SIG-M5 (cell line): ENCODE measurements at regions not wholly inside any gene's neighbourhood (a gene's known extent, or its start where the extent isn't known, plus 50 kb on each side); places are given as distances from the start of the nearest gene placed in this dataset.

Source experiments
- DNase-seq: peaks from one replicate; lab custom pipeline; 2025; lab: John Stamatoyannopoulos, UW

DNA sequence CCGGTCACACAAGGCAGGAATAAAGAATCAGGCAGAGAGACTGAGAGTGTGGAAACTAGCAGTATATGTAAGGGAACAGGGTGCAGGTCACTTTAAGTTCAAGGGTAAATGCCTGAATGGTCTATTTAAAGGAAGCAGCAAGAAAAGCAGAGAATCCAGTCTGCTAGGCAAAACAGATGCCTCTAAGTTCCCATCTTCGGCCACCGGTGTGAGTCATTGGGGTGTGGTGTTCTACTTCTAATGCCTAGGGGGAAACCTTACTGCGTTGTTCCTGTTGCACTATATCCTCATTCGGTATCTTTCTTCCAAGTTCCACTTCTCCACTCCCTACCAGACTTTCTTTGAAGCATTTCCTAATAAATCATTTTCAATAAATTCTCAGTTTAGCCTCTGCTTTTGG, 259.9 kb downstream of the HHIPL2 start:
- no peak for DNase-seq

DNA sequence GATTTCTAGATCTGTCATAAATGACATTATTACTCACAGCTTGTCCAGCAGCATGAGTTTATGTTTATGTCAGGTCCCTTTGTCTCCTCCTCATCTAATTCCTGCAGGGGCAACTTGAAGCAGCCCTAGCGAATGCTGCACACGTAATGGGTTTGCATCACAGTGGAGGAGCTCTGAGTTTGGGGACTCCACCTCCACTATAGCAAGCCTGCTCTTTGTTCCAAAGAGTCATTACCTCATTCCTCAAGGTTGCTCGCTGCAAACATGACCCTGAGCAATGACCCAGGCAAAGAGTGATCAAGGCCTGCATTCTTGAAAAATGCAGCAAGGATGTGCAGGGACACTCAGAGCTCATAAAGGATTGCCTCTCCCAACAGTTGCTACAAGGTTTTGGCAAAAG, 261.9 kb downstream of the HHIPL2 start:
- DNase-seq = no peak

DNA sequence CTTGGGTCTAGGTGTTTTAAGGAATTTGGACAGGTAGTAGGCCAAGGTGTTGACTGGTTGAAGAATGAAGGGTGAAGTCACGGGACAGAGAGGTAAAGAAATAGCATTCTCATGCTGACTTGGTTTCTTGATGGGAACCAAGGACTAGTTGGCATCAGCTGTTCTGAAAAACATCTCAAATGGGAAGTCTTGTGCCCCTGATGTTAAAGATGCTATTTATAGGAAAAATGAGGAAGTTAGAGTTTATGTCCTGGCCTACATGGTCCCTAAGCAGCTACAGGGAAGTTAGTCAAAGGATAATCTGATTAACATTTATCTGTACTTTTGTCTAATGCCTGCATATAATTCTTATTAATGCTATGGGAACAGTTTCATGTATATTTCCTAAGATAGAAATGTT, 262.4 kb downstream of the HHIPL2 start:
- no peak for DNase-seq

DNA sequence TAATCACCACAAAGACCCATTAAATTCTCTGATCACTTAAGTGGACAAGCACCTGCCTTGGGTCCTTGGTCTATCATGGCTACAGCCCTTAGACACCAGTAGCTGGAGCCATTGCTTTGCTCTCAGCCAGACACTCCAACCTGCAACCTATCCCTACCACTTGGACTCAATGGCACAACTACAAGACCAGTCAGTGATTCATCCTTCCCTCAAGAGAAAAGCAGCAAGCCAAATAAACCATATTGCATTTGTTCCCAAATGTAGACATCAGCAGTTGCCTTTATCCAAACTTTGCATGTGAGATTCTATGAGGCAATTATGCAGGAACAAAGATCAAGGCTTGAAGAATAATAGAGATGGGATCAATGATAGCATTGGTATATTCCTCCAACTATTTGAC, 263.4 kb downstream of the HHIPL2 start:
- no peak for DNase-seq

DNA sequence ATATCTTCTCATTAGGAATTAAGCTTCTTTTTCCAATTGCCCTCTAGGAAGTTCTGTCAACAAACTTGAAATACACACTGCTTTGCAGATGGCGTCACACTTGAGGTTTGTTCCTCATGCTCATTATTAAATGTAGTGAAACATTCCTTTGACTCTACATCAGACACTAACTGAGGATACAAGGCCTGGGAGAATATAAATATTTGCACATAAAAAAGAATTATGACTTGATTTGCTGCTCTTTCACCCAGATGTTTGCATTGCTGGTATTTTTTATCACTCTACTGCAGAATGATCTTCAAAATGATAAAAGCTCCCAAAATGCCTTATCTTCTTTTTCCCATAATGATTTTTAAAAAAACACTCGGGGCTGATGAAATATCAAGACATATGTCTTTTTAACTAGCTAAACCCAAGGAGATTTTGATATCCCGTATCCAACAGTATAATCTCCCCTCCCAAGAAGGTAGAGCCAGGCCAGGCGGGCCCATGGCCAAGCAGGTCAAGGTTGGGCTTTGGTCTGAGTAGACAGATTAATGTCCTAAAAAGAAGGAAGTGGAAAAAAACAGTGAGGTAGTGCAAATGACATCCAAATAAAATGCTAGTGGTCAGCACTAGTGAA, 264.6 kb downstream of the HHIPL2 start:
- no peak for DNase-seq

DNA sequence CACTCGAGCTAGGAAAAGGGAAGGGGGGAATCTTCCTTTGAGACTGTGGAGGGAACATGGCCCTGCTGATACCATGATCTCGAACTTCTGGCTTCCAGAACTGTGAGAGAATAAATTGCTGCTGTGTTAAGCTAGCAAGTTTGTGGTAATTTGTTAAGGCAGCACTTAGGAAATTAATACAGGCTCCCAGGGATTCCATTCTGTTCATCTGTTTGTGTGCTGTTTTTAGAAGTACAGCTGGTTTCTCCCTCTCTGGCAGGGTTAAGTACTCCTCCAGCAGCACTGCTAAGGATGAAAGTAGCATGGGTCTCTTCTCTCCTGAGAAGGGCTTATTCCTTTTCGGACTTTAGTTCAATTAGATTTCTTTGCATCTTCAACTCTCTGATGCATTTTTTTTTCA, 268.3 kb downstream of the HHIPL2 start:
- no peak for DNase-seq

DNA sequence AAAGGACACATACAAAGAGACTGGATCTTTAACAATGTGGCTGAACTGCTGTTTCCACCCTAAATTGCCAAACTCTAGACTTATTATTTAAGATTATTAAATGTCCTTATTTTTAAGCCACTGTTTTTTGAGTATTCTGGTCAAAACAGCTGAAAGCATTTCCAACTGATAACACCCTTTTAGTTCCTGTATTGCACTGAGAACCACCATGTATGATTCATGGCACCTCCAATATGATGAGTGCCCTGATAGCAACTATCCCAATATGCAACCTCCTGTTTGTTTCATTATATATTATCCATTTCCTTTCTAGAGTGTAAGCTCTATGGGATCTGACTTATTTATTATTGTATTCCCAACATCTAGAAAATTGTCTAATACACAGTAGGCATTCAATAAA, 269.4 kb downstream of the HHIPL2 start:
- no peak for DNase-seq

DNA sequence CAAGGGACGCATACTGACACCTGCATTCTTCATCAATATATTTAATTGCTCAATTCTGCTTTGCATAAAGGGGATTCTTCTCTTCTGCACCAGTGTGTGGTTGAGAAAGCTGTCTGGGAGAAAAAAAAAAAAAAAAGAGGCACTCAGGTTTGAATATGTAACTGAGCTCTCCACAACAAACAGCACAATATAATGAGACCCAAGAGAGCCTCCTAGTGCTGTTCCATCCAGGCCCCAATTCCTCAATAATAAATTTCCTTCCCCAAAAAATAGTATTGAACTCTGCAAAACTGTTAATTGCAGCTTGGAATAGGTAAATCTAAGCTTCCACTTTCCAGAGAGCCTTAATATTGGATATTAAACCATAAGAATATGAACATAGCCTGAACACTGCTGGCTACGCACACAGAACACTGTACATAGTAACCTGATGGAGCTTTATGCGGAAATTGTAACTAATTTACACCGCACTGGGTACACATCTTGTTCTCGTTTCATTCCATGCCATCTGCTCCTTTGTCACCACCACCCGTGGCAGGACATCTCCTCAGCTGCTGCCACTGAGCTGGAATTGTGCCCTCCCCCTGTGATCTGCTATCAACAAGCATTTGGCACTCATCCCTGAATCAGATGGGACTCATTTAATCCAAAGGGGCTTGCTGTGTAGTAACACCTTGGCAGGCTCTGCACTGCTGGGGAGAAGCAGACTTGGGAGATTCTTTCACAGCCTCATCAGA, 272.0 kb downstream of the HHIPL2 start:
- DNase-seq = no peak

DNA sequence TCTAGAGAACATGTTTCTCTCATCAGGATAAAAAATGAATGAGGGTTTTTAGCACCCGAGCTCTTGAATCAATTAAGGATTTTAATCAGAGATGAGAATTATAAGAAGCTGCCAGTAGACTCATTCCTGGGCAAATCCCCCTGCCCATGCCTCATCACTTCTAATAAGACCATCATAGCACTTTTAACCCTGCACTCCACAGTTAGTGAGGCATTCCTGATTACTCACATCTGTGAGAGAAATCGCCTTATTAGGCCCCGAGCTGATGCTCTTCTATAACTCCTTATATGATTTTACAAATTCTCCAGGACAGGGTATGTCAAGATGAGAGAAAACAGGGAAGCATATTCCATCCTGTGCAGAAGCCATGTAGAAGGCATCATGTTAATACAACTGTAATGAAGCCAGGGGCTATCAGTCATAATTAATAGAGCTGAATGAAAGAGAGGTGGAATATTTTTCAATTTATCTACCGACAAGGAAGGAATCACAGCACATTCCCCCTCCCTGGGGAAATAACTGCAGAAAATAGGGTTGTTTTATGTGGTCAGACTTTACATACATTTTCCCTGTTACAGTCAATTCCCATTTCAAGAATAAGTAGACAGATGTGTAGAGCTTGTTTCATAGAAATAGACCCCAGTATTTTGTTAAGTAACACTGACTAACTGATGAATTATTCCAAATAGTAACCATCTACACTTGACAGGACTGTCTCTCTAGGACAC, 272.7 kb downstream of the HHIPL2 start:
- no peak for DNase-seq

DNA sequence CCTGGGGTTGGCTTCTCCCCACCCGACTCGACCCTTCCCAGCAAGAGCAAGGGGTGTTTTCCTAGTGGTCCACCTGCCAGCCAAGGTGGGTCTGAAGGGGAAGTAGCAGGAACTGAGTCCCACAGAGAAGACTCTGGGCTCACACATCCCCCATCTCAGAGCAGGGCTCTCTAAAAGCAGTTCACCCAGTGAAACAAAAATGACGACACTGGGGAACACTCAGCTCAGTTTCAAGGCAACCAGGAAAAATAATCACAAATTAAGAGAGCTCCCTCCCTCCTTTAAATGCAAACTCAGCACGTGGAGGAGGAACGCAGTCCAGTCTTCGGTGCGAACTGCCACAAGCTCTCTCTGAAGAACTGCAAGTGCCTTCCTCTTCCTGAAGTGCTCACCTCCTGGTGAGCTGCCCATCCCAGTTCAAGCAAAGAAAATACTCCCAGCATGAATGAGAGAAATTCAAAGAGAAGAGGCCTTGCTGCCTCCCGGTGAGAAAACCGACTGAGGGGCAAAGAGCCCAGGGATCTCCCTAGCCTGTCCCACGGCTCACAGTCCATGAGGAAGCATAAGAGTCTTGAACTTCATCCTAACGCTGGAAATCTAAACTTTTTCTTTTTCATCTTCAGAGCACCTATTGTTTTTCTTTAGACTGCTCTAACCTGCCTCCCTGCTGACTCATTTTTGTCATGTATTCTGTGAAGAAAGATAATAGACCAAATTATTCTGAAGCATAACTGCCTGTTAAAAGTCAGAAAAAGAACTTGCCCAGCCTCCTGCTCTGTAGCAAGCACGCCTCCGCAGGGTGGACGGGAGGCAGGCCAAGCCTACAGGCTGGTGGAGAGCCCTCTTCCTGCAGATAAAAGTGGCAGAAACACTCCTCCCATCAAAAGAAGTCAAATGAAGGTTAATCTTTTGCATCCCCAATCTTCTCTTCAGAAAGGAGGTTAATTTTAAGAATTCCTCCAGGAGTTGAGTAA, 281.4 kb downstream of the HHIPL2 start:
- no peak for DNase-seq

DNA sequence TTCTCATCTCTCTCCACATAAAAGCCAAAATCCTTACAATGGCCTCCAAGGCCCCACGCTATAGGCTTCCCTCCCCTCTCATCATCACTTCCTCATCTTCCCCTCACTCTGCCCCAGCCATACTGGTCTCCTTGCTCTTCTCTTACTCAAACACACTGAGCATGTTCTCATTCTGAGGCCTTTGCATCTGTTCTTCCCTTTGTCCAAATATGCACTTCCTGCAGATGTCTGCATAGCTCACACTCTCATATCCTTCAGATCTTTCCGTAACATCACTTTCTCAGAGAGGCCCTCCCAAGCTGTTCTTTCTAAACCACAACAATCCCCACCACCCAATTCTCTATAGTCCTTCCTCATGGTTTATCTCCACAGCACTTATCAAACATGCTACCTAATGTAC, 284.1 kb downstream of the HHIPL2 start:
- no peak for DNase-seq

DNA sequence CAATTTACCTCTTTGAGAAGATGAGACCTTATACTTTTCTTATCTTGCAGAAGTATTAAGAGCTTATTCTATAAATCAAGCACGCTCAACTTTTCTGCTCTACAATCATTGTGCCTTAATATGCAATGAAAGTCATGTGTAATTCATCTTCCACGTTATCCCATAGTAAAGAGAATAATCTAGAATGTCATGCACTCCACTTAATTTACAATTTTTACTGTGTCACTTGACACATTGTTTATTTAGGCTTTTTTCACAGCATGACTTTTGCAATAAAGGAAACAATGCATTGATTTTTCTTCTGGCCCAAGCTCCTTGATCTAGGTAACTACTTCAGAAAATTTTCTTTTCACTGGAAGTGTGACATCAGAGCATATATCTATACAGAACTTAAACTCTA, 290.9 kb downstream of the HHIPL2 start:
- no peak for DNase-seq

DNA sequence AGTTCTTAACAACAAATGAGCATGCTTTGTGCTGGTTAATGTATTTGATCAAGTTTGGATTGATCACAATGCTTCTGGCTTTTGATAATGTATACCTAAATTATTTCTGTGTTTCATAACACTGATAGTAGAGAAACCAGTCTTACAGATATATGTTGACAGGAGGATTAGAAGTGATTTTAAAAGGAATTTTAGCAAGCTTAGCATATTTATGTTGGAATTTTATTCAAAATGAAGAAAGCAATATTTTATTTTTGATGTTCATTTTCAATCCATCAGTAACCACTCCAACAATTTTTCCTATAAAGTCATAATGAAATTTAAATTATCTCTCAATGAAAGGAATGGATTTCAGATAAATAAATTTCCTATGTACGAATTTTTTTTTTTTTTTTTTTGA, 291.8 kb downstream of the HHIPL2 start:
- no peak for DNase-seq

DNA sequence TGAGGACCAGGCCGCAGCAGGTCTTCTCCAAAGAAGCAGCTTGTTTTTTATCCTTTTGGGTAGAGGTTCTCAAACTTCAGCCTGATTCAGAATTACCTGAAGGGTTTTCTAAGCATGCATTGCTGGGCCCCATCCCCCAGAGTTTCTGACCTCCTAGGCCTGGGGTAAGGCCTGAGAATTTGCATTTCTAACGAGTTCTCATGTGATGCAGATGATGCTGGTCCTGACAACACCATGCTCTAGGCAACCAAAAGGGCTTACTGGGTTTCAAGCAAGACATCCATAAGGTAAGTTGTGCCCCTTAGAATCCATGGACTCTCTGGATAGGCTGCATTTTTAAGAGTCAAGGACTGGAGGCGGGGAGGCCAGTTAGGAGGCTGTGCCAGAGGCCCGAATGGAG, 295.1 kb downstream of the HHIPL2 start:
- no peak for DNase-seq

DNA sequence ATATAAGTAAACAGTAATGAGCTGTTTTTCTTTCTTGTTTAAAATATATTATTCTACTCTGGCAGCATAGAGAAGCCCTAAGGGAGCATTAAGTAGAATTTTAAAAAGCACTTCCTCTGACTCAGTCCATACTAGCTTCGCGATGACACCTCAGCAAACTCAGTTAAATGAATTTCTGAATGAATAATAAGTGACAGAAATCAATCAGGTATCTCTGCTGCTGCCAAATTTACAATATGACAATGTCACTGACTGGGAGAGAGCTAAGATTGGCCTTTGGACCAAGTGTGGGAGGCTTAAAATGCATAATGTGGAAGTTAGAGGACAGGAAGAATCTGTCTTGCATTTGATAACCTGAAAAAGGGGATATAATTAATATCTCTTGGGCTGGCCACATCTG, 296.1 kb downstream of the HHIPL2 start:
- DNase-seq = no peak

DNA sequence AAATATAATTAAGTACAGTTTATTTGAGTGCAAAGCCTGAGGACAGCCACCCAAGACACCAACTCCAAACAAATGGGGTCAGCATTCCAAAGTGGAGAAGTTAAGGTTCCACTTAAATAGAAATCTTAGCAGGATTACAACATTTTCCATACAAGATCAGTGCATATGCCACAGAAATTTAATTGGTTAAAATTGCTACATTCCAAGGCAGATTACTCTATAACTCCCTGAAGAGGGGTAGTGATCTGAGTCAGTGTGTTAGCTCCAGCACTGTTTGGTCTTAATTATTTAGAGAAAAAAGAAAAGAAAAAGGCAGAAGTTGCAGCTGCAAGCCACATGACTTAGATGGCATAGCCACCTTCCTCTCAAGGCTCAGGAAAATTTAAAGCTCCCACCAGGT, 297.5 kb downstream of the HHIPL2 start:
- no peak for DNase-seq

DNA sequence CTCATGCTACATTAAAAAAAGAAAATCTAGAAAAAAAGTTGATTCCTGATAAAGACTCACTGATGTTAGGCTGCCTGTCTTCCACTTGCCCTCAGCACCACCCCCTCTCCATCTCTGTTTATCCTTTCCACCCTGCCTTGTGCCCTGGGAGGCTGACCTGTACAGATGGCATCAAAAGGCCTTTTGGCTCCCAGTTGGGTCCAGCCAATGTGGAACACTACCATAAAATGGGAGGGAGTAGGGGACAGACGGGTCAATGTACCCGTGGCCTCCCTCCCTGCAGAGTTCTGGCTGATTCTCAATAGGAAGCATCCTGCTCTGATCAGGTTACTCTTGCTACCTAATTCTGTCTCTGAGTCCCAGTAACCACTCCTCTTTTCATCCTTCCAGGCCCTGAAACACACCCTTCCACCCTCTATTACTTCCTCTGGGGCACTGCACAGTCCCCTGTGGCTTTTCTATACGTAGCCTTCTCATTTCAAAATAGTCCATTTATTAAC, 300.0 kb downstream of the HHIPL2 start:
- no peak for DNase-seq

DNA sequence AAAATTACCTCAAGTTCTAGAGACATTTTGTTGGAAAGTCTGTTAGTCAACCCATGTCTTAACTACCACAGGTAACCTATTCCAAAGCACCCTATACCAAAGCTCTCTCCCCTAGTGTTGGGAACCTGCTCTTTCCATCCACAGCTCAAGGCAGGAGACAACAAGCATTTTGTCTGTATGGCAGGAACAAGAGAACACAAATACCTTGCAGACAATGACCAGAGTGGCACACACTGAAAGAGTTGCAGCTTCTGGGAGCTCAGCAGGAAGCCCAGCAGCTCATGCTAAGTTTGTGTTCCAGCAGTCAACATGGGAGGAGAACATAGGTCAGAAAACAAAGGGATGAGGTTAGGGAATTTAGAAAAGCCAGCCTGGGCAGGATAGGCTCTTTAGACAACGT, 300.8 kb downstream of the HHIPL2 start:
- no peak for DNase-seq

DNA sequence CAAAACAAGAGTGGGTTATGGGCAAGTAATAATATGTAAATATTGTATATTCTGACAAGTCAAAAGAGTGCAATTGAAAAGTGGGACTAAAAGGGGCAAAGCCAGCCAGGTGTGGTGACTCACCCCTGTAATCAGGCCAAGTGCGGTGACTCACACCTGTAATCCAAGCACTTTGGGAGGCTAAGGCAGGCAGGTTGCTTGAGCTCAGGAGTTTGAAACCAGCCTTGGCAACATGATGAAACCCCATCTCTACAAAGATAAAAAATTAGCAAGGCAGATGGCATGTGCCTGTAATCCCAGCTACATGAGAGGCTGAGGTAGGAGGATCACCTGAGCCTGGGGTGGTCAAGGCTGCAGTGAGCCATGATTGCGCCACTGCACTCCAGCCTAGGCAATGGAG, 304.0 kb downstream of the HHIPL2 start:
- DNase-seq = no peak

DNA sequence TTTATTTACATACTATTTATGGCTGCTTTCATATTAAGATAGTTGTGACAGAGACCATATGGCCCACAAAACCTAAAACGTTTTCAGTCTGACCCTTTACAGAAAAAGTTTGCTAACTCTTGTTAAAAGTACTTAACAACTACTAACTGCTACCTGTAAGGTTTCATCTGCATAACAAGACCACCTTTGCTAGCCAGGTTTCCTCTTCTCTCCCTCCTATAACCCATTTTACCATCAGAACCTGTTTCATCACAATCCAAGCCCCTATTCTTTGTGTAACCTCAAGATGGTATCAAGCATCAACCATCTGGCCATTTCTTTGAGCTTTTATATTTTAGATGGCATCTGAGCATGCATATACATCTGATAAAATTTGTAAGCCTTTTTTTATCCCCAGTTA, 305.4 kb downstream of the HHIPL2 start:
- DNase-seq = no peak

DNA sequence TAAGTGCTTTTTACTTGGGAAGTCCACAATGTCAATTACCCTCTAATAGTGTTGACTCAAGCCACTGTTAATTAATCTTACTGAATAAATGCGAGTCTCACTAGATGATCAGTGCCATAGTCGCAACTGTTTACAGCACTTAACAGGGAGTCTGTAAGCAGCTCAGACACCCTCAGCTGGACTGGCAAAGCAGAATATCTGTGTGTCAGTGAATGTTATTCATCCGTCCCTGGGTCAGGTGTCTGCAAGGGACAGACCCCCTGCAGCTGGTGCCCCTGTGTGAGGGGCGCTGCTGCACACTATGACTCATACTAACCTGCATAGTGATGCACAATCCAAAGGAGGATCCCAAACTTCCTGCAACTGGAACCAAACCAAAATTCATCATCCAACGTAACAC, 306.5 kb downstream of the HHIPL2 start:
- DNase-seq = no peak

DNA sequence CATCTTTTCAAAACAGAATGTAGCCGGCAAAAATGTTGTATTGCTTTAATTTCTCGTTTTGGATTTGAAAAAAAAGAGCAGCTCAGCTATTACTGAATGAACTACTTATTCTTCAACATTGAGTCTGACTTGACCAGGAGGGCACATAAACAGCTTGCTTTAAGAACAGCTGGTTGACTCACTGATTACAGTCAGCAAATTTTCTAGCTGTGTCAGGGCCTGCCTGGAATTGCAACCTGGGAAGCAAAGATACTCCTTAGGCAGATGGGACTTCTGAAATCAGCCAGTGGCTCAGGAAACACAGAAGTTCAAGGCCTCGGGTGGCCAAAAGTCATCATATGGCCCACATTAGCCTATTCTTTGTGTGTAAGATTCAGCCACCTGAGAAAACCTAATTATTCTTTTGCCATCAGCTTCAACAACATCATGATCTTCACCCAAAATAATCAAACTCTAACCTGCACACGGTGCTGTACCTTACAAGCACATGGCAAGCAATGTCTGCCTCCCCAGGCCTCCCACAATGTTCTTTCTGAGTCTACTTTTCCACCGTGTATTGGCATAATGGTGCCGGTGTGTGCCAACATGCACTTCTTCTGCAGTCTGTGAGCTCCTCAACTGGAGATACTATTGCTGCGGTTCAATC, 307.2 kb downstream of the HHIPL2 start:
- DNase-seq = no peak
